ENCODE measurements at regions not wholly inside any gene's neighbourhood (a gene's known extent, or its start where the extent isn't known, plus 50 kb on each side); places are given as distances from the start of the nearest gene placed in this dataset.

GRCh38 chr2:239832490-239833268 lies 192.5 kb downstream of the NDUFA10 start:
- Mint-ChIP-seq H3K27me3 (ENCODE audit: unreplicated experiment) (peaks cover 7% of the 10 kb centered on the region), H3K36me3 (ENCODE audit: unreplicated experiment) (peaks cover 18% of the 10 kb centered on the region), H3K4me1 (ENCODE audit: low read depth, unreplicated experiment) (peaks cover 15% of the 10 kb centered on the region), H3K4me3 (ENCODE audit: unreplicated experiment) (no peak overlapping the region), H3K27ac (ENCODE audit: unreplicated experiment) (no peak overlapping the region), H3K9me3 (ENCODE audit: unreplicated experiment) (peaks cover 12% of the 10 kb centered on the region)
- no peak for DNase-seq
- TF ChIP-seq, protein P1, sequence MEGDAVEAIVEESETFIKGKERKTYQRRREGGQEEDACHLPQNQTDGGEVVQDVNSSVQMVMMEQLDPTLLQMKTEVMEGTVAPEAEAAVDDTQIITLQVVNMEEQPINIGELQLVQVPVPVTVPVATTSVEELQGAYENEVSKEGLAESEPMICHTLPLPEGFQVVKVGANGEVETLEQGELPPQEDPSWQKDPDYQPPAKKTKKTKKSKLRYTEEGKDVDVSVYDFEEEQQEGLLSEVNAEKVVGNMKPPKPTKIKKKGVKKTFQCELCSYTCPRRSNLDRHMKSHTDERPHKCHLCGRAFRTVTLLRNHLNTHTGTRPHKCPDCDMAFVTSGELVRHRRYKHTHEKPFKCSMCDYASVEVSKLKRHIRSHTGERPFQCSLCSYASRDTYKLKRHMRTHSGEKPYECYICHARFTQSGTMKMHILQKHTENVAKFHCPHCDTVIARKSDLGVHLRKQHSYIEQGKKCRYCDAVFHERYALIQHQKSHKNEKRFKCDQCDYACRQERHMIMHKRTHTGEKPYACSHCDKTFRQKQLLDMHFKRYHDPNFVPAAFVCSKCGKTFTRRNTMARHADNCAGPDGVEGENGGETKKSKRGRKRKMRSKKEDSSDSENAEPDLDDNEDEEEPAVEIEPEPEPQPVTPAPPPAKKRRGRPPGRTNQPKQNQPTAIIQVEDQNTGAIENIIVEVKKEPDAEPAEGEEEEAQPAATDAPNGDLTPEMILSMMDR (IDR thresholded peaks at IDR 0.05; ENCODE audit: partially characterized antibody, unreplicated experiment), result no peak

- Mint-ChIP-seq H3K36me3 (ENCODE audit: unreplicated experiment) (peaks cover 18% of the 10 kb centered on the region), H3K4me1 (ENCODE audit: low read depth, unreplicated experiment) (peaks cover 15% of the 10 kb centered on the region), H3K27me3 (ENCODE audit: unreplicated experiment) (peaks cover 7% of the 10 kb centered on the region), H3K4me3 (ENCODE audit: unreplicated experiment) (no peak overlapping the region), H3K9me3 (ENCODE audit: unreplicated experiment) (peaks cover 12% of the 10 kb centered on the region), H3K27ac (ENCODE audit: unreplicated experiment) (peak overlapping the region; percentile 76)
- TF ChIP-seq, protein P1 (IDR thresholded peaks at IDR 0.05; ENCODE audit: partially characterized antibody, unreplicated experiment), result no peak
- no peak for DNase-seq
Observed at GRCh38 chr2:239831861-239832489, 193.2 kb downstream of the NDUFA10 start.

GRCh38 chr2:239831001-239831731 lies 194.0 kb downstream of the NDUFA10 start:
- H3K4me3 Mint-ChIP-seq (ENCODE audit: unreplicated experiment), result no peak overlapping the region
- TF ChIP-seq, protein P1 (IDR thresholded peaks at IDR 0.05; ENCODE audit: partially characterized antibody, unreplicated experiment), result no peak
- H3K4me1 Mint-ChIP-seq (ENCODE audit: low read depth, unreplicated experiment), result peaks cover 15% of the 10 kb centered on the region
- H3K9me3 Mint-ChIP-seq (ENCODE audit: unreplicated experiment), result peaks cover 16% of the 10 kb centered on the region
- peak; percentile 52 for DNase-seq
- peaks cover 18% of the 10 kb centered on the region for H3K36me3 Mint-ChIP-seq (ENCODE audit: unreplicated experiment)
- peaks cover 9% of the 10 kb centered on the region for H3K27me3 Mint-ChIP-seq (ENCODE audit: unreplicated experiment)
- peak overlapping the region; percentile 76 for H3K27ac Mint-ChIP-seq (ENCODE audit: unreplicated experiment)

- Mint-ChIP-seq H3K9me3 (ENCODE audit: unreplicated experiment) (peaks cover 16% of the 10 kb centered on the region), H3K4me1 (ENCODE audit: low read depth, unreplicated experiment) (peaks cover 15% of the 10 kb centered on the region), H3K27me3 (ENCODE audit: unreplicated experiment) (peaks cover 10% of the 10 kb centered on the region), H3K27ac (ENCODE audit: unreplicated experiment) (peak overlapping the region; percentile 76), H3K4me3 (ENCODE audit: unreplicated experiment) (no peak overlapping the region), H3K36me3 (ENCODE audit: unreplicated experiment) (peaks cover 15% of the 10 kb centered on the region)
- TF ChIP-seq, protein P1 (IDR thresholded peaks at IDR 0.05; ENCODE audit: partially characterized antibody, unreplicated experiment), result no peak
- no peak for DNase-seq
Observed at GRCh38 chr2:239830121-239831000, 194.8 kb downstream of the NDUFA10 start.
